Breast epithelium (tissue), 3 donors: ENCODE measurements at regions not wholly inside any gene's neighbourhood (a gene's known extent, or its start where the extent isn't known, plus 50 kb on each side); places are given as distances from the start of the nearest gene placed in this dataset.

Experiments used
- POLR2AphosphoS5 ChIP-seq, 3 donors: sonication (generic); formaldehyde crosslinking; IDR thresholded peaks; one replicate each; pipeline ENCODE4 v1.6.1; 2017; ENCODE audit warnings: antibody characterized with exemption in 3 of 3
- TF ChIP-seq, protein P1 (sequence below), 3 donors: fragments of 450-650 bp; IDR thresholded peaks; one replicate each; pipeline ENCODE4 v1.5.1; 2016 to 2017; ENCODE audit warnings: antibody characterized with exemption in 3 of 3, mild to moderate bottlenecking in 3 of 3, moderate library complexity in 3 of 3

DNA sequence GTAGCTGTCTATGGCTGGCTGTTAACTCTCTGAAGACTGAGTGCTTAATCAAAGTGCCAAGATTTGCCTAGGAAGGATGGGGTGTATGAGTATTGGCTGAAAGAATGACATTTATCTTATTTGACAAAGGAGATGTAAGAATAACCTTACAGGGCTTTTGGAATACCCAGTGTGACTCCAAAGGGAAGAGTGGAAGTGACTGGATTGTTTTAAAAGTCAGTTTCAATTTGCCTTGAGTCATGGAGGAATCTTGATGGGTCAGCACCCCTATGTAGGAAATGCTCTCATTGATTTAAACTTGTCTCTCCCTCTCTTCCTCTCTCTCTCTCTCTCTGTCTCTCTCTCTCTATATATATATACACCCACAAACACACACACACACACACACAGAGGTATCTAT, 118.4 kb upstream of the CLDN10 start:
- TF ChIP-seq, protein P1, sequence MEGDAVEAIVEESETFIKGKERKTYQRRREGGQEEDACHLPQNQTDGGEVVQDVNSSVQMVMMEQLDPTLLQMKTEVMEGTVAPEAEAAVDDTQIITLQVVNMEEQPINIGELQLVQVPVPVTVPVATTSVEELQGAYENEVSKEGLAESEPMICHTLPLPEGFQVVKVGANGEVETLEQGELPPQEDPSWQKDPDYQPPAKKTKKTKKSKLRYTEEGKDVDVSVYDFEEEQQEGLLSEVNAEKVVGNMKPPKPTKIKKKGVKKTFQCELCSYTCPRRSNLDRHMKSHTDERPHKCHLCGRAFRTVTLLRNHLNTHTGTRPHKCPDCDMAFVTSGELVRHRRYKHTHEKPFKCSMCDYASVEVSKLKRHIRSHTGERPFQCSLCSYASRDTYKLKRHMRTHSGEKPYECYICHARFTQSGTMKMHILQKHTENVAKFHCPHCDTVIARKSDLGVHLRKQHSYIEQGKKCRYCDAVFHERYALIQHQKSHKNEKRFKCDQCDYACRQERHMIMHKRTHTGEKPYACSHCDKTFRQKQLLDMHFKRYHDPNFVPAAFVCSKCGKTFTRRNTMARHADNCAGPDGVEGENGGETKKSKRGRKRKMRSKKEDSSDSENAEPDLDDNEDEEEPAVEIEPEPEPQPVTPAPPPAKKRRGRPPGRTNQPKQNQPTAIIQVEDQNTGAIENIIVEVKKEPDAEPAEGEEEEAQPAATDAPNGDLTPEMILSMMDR (IDR thresholded peaks at IDR 0.05) = no peak
- TF ChIP-seq POLR2AphosphoS5 (IDR thresholded peaks at IDR 0.05) = no peak
